Vagina (tissue), 2 donors: ENCODE measurements at regions not wholly inside any gene's neighbourhood (a gene's known extent, or its start where the extent isn't known, plus 50 kb on each side); places are given as distances from the start of the nearest gene placed in this dataset.

Experiments
- CTCF ChIP-seq, 3 experiments: fragments of 450-650 bp in 2 of 3; fragments of 200-600 bp in 1 of 3; sonication (generic) in 1 of 3; IDR thresholded peaks; one replicate each; pipeline ENCODE4 v1.5.1; 2017 to 2019; ENCODE audit warnings: antibody characterized with exemption in 3 of 3, mild to moderate bottlenecking in 2 of 3, moderate library complexity in 2 of 3
- POLR2AphosphoS5 ChIP-seq, 2 donors: sonication (generic); formaldehyde crosslinking; IDR thresholded peaks; one replicate each; pipeline ENCODE4 v1.9.0; 2017; ENCODE audit warnings: antibody characterized with exemption in 2 of 2, mild to moderate bottlenecking in 2 of 2, low read depth in 1 of 2; ENCODE audit not compliant: insufficient read depth in 1 of 2

- TF ChIP-seq POLR2AphosphoS5 (IDR thresholded peaks at IDR 0.05; ENCODE audit: insufficient read depth in 1 of 2, low read depth in 1 of 2) (no peak), CTCF (IDR thresholded peaks at IDR 0.05) (no peak)
These were observed 1228.8 kb upstream of the TENM4 start for GRCh38 chr11:80669620-80670019.
